A673 (cell line): ENCODE measurements at regions not wholly inside any gene's neighbourhood (a gene's known extent, or its start where the extent isn't known, plus 50 kb on each side); places are given as distances from the start of the nearest gene placed in this dataset.
"Not testable (repeated sequence)": the region's sequence is repeated elsewhere in the genome, so short reads cannot be mapped to it uniquely, and the experiment has no call there.

Source experiments
- CTCF ChIP-seq: fragments of 300-800, 200-600 bp; sonication (generic); conservative IDR thresholded peaks from 2 replicates; pipeline ENCODE4 v1.5.1; 2017; ENCODE audit warnings: low read depth, mild to moderate bottlenecking, antibody characterized with exemption, low read length, moderate library complexity, mixed read lengths
- EZH2 ChIP-seq: fragments of 200-600 bp; sonication (generic); IDR thresholded peaks from 2 replicates; pipeline ENCODE4 v1.6.1; 2017; ENCODE audit warnings: borderline replicate concordance, low read depth, mild to moderate bottlenecking, mixed read lengths, antibody characterized with exemption, low read length; ENCODE audit not compliant: poor library complexity, severe bottlenecking

GRCh38 chr15:22280770-22281169 is 177.9 kb upstream of the GOLGA6L22 start:
- TF ChIP-seq EZH2, CTCF: not testable (repeated sequence)
